Erythroblast (primary cell): ENCODE measurements at regions not wholly inside any gene's neighbourhood (a gene's known extent, or its start where the extent isn't known, plus 50 kb on each side); places are given as distances from the start of the nearest gene placed in this dataset.

Experiments used
- GATA1 ChIP-seq: IDR thresholded peaks from 2 replicates; pipeline ENCODE4 v1.6.1; 2011; ENCODE audit warnings: low read depth, mild to moderate bottlenecking, control low read depth, low read length, moderate library complexity
- POLR2A ChIP-seq: IDR thresholded peaks from 2 replicates; pipeline ENCODE4 v1.6.1; 2011; ENCODE audit warnings: mild to moderate bottlenecking, low read length

GRCh38 chr18:45365835-45366234 lies 249.4 kb upstream of the SLC14A2 start:
- TF ChIP-seq POLR2A: no peak
- TF ChIP-seq GATA1: no peak
